SK-MEL-5 (cell line): ENCODE measurements at regions not wholly inside any gene's neighbourhood (a gene's known extent, or its start where the extent isn't known, plus 50 kb on each side); places are given as distances from the start of the nearest gene placed in this dataset.
"Not testable (repeated sequence)": the region's sequence is repeated elsewhere in the genome, so short reads cannot be mapped to it uniquely, and the experiment has no call there.

Source experiments
- DNase-seq: peaks from one replicate; pipeline ENCODE4 v3.0.0-alpha.2; 2016; ENCODE audit warnings: low read depth, low spot score
- in situ Hi-C: cut with HindIII; loops from 2 replicates; pipeline ENCODE4 v1.10.0; 2016; ENCODE audit warnings: low sequenced_read_pairs, high pct_unique_total_duplicates, low pct_unique_long_range_greater_than_20kb

- in situ Hi-C loops: no loop called here
- DNase-seq: no peak
Observed at GRCh38 chr7:85695041-85695440, 508.2 kb upstream of the SEMA3D start.

GRCh38 chr7:85693326-85693725 is 506.5 kb upstream of the SEMA3D start:
- DNase-seq: no peak
- in situ Hi-C loops: no loop called here

GRCh38 chr7:85688712-85689111 is 501.9 kb upstream of the SEMA3D start:
- in situ Hi-C loops: no loop called here
- no peak for DNase-seq

- in situ Hi-C loops: no loop called here
- DNase-seq: no peak
Observed at GRCh38 chr7:85686401-85687181, 499.7 kb upstream of the SEMA3D start.

- in situ Hi-C loops: no loop called here
- no peak for DNase-seq
Observed at GRCh38 chr7:85685901-85686300, 499.0 kb upstream of the SEMA3D start.

- no peak for DNase-seq
- in situ Hi-C loops: no loop called here
Observed at GRCh38 chr7:85682833-85683620, 496.2 kb upstream of the SEMA3D start.

GRCh38 chr7:85681241-85681640 is 494.4 kb upstream of the SEMA3D start:
- in situ Hi-C loops: no loop called here
- DNase-seq: no peak

GRCh38 chr7:85675093-85675492 is 488.2 kb upstream of the SEMA3D start:
- in situ Hi-C loops, DNase-seq: not testable (repeated sequence)

- in situ Hi-C loops: no loop called here
- no peak for DNase-seq
Observed at GRCh38 chr7:85673876-85674275, 487.0 kb upstream of the SEMA3D start.

GRCh38 chr7:85669225-85669624 is 482.4 kb upstream of the SEMA3D start:
- in situ Hi-C loops: no loop called here
- no peak for DNase-seq

- in situ Hi-C loops: no loop called here
- peak; percentile 97 for DNase-seq
Observed at GRCh38 chr7:85664341-85664740, 477.5 kb upstream of the SEMA3D start.

GRCh38 chr7:85659364-85659763 is 472.5 kb upstream of the SEMA3D start:
- DNase-seq: no peak
- in situ Hi-C loops: no loop called here

GRCh38 chr7:85655252-85655651 is 468.4 kb upstream of the SEMA3D start:
- in situ Hi-C loops: no loop called here
- DNase-seq: no peak

- no peak for DNase-seq
- in situ Hi-C loops: no loop called here
Observed at GRCh38 chr7:85644272-85644671, 457.4 kb upstream of the SEMA3D start.

- no peak for DNase-seq
- in situ Hi-C loops: no loop called here
Observed at GRCh38 chr7:85641331-85641730, 454.5 kb upstream of the SEMA3D start.

GRCh38 chr7:85638394-85638793 is 451.5 kb upstream of the SEMA3D start:
- in situ Hi-C loops: no loop called here
- DNase-seq: no peak

- in situ Hi-C loops: no loop called here
- no peak for DNase-seq
Observed at GRCh38 chr7:85634951-85635350, 448.1 kb upstream of the SEMA3D start.

GRCh38 chr7:85630904-85631600 is 444.2 kb upstream of the SEMA3D start:
- peak; percentile 72 for DNase-seq
- in situ Hi-C loops: no loop called here
